Fibroblast of pulmonary artery (primary cell): ENCODE measurements at regions not wholly inside any gene's neighbourhood (a gene's known extent, or its start where the extent isn't known, plus 50 kb on each side); places are given as distances from the start of the nearest gene placed in this dataset.
"Not testable (repeated sequence)": the region's sequence is repeated elsewhere in the genome, so short reads cannot be mapped to it uniquely, and the experiment has no call there.

Experiments
- DNase-seq: peaks from one replicate; pipeline ENCODE4 v3.0.0-alpha.2; 2010; ENCODE audit warnings: low read depth
- H3K4me3 ChIP-seq: replicated peaks from 2 replicates; pipeline ENCODE4 v1.5.1; 2011; ENCODE audit warnings: low read depth, mild to moderate bottlenecking, control low read depth, low read length, moderate library complexity
- TF ChIP-seq, protein P1 (sequence below): IDR thresholded peaks from 2 replicates; pipeline ENCODE4 v1.5.1; 2011; ENCODE audit warnings: mild to moderate bottlenecking, control low read depth, low read length, inconsistent platforms; ENCODE audit errors: missing control alignments

DNA sequence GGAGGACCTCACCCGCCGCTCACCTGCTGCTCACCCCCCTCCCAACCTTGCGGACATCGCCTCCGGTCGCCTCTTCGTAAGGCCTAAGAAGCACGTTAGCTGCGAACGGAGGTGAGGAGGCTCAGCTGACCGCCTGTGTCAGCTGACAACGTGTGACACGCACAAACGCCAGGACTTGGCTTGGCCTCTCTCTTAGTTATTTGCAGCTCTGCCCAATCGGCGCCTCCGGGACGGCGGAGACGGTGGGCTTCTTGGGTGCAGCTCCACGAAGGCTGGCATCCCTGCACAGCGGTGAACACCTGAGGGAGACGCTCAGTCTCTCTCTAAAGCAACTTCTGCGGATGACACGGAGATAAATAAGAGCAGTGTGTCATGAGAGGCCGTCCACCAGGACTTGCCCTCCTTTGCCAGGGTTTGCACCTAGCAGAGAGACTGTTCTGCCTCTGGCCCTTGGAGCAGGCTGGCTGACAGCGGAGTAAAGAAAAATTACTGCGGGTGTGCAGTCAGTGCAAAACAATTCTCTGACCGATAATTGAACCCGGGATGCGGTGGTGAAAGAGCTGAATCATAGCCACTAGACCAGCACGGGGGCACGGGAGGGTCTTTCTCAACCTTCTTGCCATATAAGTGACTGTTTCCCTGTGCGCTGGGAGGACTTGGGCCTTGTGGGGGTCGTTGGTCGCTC, 318.9 kb downstream of the FAM72C start:
- TF ChIP-seq, protein P1, sequence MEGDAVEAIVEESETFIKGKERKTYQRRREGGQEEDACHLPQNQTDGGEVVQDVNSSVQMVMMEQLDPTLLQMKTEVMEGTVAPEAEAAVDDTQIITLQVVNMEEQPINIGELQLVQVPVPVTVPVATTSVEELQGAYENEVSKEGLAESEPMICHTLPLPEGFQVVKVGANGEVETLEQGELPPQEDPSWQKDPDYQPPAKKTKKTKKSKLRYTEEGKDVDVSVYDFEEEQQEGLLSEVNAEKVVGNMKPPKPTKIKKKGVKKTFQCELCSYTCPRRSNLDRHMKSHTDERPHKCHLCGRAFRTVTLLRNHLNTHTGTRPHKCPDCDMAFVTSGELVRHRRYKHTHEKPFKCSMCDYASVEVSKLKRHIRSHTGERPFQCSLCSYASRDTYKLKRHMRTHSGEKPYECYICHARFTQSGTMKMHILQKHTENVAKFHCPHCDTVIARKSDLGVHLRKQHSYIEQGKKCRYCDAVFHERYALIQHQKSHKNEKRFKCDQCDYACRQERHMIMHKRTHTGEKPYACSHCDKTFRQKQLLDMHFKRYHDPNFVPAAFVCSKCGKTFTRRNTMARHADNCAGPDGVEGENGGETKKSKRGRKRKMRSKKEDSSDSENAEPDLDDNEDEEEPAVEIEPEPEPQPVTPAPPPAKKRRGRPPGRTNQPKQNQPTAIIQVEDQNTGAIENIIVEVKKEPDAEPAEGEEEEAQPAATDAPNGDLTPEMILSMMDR: no peak
- H3K4me3 ChIP-seq: no peak overlapping the region
- no peak for DNase-seq

DNA sequence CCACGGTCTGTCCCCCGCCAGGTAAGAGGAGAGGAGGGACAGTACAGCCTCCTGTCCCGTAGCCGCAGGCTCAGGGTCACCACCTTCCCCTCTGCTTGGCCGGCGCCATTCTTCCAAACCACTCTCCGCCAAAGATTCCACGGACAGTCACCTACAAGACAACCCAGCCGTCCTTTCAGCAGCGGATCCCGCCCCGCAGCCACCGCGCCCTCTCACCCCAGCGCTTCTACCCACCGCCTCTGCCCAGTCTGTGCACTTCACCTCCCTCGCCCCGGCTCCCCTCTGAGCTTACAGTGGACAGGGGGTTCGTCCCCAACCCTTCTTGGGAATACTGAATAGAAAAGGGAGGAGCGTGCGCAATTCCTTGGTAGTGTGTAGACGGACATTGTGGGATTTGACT, 319.6 kb downstream of the FAM72C start:
- H3K4me3 ChIP-seq: no peak overlapping the region

DNA sequence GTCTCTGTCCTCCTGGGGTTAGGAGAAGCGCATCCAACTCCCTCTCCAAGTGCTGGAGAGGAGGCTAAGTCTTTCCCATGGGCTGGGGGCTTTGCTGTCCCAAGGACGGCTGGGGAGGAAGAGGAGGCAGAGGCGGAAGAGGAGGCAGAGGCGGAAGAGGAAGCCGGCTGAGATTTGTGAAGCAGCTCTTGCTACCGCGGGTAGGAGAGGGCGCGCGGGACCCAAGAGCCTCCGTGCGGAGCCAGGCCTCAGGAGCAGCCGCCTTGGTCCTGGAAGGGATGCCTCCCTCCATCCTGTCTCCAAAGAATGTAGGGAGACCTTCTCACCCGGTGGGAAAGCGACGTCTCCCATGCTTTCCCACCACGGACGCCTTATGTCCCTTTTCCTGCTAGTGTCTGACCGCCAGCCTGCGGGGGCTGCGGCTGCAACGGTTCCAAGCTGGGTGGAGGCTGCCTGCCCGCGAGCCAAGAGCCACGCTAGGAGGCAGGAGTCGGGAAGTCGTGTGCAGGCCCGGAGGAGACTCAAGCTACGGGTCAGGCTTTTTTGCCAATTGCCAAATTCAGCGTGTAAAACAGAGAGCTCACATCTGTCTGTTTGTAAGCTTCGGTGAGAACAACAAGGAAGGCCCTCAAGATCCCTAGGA, 320.3 kb downstream of the FAM72C start:
- TF ChIP-seq, protein P1: no peak
- no peak for DNase-seq
- no peak overlapping the region for H3K4me3 ChIP-seq

More for the DNA sequence above, 319.6 kb downstream of the FAM72C start:
- TF ChIP-seq, protein P1: no peak
- no peak for DNase-seq

DNA sequence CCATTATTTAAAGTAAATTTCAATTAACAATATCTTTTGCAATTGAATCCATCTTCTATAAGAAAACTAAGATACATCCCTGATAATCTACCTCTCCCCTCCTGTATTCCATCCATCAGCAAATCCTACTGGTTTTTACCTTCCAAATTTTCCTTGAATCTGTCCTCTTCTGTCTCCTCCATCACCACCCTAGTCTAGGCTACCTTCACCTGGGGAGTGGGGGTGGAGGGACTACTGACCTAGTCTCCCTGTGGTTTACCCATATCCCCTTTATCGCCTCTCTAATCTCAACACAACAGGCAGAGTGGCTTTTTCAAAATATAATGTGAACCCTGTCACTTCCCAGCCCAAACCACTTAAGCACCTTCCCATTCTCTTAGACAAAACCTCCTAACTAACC, 327.8 kb downstream of the FAM72C start:
- H3K4me3 ChIP-seq, DNase-seq: not testable (repeated sequence)

- H3K4me3 ChIP-seq: no peak overlapping the region
- no peak for DNase-seq
- TF ChIP-seq, protein P1: no peak
Measured at GRCh38 chr1:143643148-143643885, 328.5 kb downstream of the FAM72C start.

DNA sequence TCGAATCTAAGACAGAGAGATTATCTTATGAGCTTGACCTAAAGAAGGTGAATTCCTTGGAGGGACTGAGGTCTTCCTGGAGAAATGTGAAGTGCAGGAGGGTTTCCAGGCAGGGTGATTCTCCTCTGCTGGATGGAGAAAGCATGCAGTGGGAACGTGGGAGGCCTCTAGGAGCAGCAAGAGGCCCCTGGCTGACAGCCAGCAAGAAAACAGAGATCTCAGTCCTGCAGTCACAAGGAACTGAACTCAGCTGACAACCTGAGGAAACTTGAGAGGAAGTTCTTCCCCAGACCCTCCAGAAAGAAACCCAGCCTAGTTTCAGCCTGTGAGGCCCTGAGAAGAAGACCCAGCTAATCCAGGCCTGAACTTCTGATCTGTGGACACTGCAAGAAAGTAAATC, 345.9 kb downstream of the FAM72C start:
- TF ChIP-seq, protein P1: no peak
- H3K4me3 ChIP-seq: no peak overlapping the region
- no peak for DNase-seq

- TF ChIP-seq, protein P1: no peak
- DNase-seq: no peak
- no peak overlapping the region for H3K4me3 ChIP-seq
Measured at GRCh38 chr1:143619851-143620250, 351.9 kb downstream of the FAM72C start.
